ENCODE measurements at regions not wholly inside any gene's neighbourhood (a gene's known extent, or its start where the extent isn't known, plus 50 kb on each side); places are given as distances from the start of the nearest gene placed in this dataset.

DNA sequence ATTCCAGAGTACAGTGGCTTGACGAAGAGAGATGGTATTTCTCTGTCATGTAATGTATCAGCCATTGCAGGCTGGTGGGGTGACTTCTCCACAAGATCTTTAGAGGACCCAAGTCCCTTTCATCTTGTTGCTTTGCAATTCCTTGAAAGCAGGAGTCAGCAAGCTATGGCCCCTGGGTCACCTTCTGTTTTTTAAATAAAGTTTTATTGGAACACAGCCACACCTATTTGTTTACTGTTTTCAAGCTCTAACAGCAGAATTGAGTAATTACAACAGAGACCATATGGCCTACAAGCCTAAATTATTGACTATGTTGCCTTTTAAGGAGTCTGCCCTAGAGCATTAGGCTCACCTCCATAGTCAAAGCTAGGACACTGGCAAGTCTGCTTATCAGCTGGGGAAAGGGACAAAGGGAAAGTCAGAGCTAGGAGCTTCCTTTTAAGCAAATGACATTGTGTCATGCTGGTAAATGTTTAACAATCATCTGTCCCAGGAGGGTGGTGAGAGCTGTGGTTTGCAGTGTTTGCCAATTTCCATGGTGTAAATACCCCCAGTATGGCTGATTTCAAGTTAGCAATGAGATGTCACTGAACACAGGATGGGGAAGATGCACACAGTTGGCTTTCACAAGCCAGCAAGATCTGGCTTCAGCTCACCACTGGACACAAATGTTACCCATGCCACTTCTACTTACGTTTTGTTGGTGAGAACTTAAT, 87.7 kb upstream of the PWP1 start:
- TF ChIP-seq, protein P1, sequence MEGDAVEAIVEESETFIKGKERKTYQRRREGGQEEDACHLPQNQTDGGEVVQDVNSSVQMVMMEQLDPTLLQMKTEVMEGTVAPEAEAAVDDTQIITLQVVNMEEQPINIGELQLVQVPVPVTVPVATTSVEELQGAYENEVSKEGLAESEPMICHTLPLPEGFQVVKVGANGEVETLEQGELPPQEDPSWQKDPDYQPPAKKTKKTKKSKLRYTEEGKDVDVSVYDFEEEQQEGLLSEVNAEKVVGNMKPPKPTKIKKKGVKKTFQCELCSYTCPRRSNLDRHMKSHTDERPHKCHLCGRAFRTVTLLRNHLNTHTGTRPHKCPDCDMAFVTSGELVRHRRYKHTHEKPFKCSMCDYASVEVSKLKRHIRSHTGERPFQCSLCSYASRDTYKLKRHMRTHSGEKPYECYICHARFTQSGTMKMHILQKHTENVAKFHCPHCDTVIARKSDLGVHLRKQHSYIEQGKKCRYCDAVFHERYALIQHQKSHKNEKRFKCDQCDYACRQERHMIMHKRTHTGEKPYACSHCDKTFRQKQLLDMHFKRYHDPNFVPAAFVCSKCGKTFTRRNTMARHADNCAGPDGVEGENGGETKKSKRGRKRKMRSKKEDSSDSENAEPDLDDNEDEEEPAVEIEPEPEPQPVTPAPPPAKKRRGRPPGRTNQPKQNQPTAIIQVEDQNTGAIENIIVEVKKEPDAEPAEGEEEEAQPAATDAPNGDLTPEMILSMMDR (conservative IDR thresholded peaks at IDR 0.05; ENCODE audit: low read depth, low read length): no peak
- TF ChIP-seq EZH2phosphoT487 (IDR thresholded peaks at IDR 0.05; ENCODE audit: borderline replicate concordance, low read length) (no peak), EZH2 (IDR thresholded peaks at IDR 0.05; ENCODE audit: low read length, unreplicated experiment) (no peak)

Data from PC-3 (cell line).